Central memory CD8-positive, alpha-beta T cell (primary cell): ENCODE measurements at regions not wholly inside any gene's neighbourhood (a gene's known extent, or its start where the extent isn't known, plus 50 kb on each side); places are given as distances from the start of the nearest gene placed in this dataset.

Experiments
- ATAC-seq: fragments of 150-1000 bp; cut with Tn5 transposase; replicated peaks from 2 replicates; pipeline ENCODE4 v1.10.0; 2022; ENCODE audit warnings: mild to moderate bottlenecking, moderate FRiP score, moderate number of reproducible peaks; ENCODE audit not compliant: poor library complexity, severe bottlenecking; ENCODE audit errors: extremely low read depth
- DNase-seq, 2 donors: peaks; one replicate each; pipeline ENCODE4 v3.0.0; 2021; ENCODE audit warnings: low spot score in 2 of 2
- H3K27ac Mint-ChIP-seq: one replicate; pipeline ENCODE4 v1.8.0; 2022; ENCODE audit warnings: low read depth, mild to moderate bottlenecking, moderate library complexity, mixed read lengths
- H3K27me3 Mint-ChIP-seq: one replicate; pipeline ENCODE4 v1.8.0; 2022; ENCODE audit warnings: mixed read lengths
- H3K36me3 Mint-ChIP-seq: one replicate; pipeline ENCODE4 v1.8.0; 2022; ENCODE audit warnings: mild to moderate bottlenecking, moderate library complexity, mixed read lengths; ENCODE audit not compliant: insufficient read depth
- H3K4me1 Mint-ChIP-seq: one replicate; pipeline ENCODE4 v1.8.0; 2022; ENCODE audit warnings: mixed read lengths
- H3K4me3 Mint-ChIP-seq: one replicate; pipeline ENCODE4 v1.8.0; 2022; ENCODE audit warnings: mild to moderate bottlenecking, moderate library complexity, mixed read lengths
- H3K9me3 Mint-ChIP-seq: one replicate; pipeline ENCODE4 v1.8.0; 2022; ENCODE audit warnings: mixed read lengths

DNA sequence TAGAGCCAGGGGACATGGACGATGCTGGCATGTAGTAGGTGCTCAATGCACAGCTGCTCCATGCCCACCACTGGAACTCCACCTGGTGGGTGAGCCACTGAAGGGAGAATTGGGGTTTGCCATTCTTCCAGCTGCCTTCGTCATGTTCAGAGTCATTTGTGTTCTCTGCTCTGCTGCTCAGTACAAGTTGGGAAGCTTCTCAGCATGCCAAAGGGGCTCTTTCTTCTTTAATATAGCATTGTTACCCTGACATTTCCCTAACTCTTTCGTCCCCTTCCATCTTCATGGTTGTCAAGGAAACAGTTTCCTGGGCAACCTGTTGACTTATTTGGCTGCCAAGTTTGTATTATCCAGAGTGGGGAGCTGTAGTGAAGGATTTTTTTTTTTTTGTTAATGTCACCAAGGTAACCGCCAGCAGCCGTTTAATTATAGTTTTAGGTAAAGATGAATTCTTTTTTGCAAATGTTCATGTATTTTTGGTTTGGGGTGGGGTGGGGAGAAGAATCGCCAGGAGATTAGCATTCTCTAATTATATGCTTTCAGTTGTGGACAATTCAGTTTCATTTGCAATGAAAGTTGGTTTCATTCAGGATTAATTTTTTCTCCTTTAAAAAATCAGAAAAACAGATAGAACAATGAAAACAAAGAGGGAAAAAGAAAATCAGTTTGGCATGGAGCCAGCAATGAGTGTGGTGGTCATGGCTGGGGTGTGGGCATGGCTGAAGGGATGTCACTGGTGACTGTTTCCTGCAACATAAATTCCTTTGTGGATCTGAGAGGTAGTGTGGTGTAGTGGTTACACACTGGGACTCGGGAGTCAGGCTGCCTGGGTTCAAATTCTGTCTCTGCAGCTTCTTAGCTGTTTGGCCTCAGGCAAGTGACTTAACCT, 73.0 kb upstream of the KCNG1 start:
- H3K27ac Mint-ChIP-seq = no peak overlapping the region
- no peak for ATAC-seq
- DNase-seq = no peak
- H3K9me3 Mint-ChIP-seq = no peaks in the 10 kb centered on the region
- H3K4me1 Mint-ChIP-seq = peaks cover 6% of the 10 kb centered on the region
- peaks cover 72% of the 10 kb centered on the region for H3K27me3 Mint-ChIP-seq
- no peak overlapping the region for H3K4me3 Mint-ChIP-seq
- no peaks in the 10 kb centered on the region for H3K36me3 Mint-ChIP-seq

DNA sequence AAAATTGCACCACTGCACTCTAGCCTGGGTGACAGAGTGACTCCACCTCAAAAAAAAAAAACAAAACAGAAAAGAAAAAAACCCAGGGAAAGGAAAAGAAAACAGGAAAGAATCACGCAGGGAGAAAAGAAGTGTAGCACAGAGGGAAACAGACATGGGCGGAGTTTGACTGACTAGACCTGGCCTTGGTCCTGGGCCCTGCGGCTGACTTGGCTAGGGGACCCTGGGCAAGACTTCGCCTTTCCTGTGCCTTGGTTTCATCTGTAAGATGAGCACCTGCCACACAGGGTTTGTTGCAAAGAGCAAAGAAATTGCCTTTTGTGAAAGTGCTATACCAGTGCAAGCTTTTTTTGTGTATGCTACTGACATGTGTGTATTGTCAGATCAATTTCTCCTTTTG, 71.3 kb upstream of the KCNG1 start:
- no peaks in the 10 kb centered on the region for H3K9me3 Mint-ChIP-seq

DNA sequence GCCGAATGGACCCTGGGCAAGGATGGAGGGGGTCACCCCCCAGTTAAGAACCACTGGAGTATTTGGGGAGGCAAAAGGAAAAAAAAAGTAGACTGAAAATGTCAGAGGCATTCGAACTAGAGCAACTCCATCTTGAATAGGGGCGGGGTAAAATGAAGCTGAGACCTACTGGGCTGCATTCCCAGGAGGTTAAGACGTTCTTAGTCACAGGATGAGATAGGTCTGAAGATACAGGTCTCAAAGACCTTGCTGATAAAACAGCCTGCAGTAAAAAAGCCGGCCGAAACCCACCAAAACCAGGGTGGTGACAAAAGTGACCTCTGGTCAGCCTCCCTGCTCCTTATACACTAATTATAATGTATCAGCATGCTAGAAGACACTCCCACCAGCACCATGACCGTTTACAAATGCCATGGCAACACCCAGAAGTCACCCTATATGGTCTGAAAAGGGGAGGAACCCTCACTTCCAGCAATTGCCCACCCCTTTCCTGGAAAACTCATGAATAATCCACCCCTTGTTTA, 70.4 kb upstream of the KCNG1 start:
- peaks cover 84% of the 10 kb centered on the region for H3K27me3 Mint-ChIP-seq
- DNase-seq = no peak

More for the DNA sequence above, 71.3 kb upstream of the KCNG1 start:
- no peak overlapping the region for H3K4me3 Mint-ChIP-seq
- H3K27me3 Mint-ChIP-seq = peaks cover 84% of the 10 kb centered on the region
- peaks cover 6% of the 10 kb centered on the region for H3K4me1 Mint-ChIP-seq
- H3K27ac Mint-ChIP-seq = no peak overlapping the region
- DNase-seq (no peak), ATAC-seq (no peak)
- H3K36me3 Mint-ChIP-seq = no peaks in the 10 kb centered on the region

DNA sequence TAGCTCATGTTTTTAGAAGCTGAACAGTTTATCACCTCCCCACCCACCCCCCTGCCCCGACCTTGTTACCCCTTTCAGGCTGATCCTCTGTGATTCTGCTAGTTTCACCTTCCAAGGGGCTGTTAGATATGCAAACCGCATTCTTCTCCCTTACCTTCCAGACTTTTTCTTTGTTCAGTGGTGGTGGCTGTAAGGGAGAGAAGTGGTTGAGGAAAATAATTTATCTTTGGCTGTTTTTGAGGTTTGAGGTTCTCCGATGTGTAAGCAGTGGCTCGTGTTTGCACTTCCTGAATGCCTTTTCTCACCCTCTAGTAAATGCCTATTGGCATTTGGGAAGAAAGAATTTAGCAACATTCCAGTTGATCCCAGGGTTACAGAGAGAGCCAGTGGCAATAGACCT, 69.4 kb upstream of the KCNG1 start:
- no peak overlapping the region for H3K4me3 Mint-ChIP-seq
- no peaks in the 10 kb centered on the region for H3K9me3 Mint-ChIP-seq
- ATAC-seq (no peak), DNase-seq (no peak)
- H3K27me3 Mint-ChIP-seq = peaks cover 87% of the 10 kb centered on the region
- H3K4me1 Mint-ChIP-seq = peaks cover 6% of the 10 kb centered on the region
- H3K27ac Mint-ChIP-seq = no peak overlapping the region
- H3K36me3 Mint-ChIP-seq = no peaks in the 10 kb centered on the region

More for the DNA sequence above, 70.4 kb upstream of the KCNG1 start:
- ATAC-seq = no peak
- H3K9me3 Mint-ChIP-seq = no peaks in the 10 kb centered on the region
- H3K4me1 Mint-ChIP-seq = peaks cover 6% of the 10 kb centered on the region
- no peaks in the 10 kb centered on the region for H3K36me3 Mint-ChIP-seq
- H3K4me3 Mint-ChIP-seq = no peak overlapping the region
- no peak overlapping the region for H3K27ac Mint-ChIP-seq

DNA sequence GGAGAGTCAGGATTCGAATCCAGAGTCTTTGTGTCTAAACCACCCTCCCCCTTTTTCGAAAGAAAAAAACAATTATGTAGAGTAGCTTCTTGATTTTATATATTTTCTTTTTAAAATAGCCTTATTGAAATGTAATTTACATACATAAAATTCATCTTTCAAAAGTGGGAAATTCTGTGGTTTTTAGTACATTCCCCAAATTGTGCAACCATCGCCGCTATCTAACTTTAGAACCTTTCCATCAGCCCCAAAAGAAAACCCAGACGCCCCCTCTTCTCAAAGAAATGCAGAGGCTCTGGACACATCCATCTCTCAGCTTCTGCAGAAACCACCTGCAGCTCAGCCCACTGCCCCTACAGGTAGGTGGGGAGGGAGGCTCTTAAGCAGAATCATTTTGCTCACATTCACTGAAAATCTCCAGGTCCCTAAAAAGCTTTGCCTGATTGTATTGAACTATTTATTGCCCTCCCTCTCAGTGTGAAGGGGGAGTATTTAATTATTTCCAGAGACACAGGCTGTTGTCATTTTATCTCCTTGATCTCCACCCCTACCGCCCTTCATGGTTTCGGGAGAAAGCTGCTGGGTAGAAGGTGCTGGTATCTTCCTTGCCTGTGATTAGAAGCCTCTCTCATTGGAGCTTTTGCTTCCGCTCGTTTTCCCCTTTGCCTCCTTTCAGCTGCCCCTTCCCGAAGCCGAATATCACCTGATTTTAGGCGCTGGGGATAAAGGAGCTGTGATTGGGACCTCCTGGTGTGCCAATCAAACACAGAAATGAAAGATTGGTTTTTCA, 68.7 kb upstream of the KCNG1 start:
- Mint-ChIP-seq H3K36me3 (no peaks in the 10 kb centered on the region), H3K4me3 (no peak overlapping the region), H3K27me3 (peaks cover 92% of the 10 kb centered on the region), H3K4me1 (peaks cover 6% of the 10 kb centered on the region), H3K9me3 (no peaks in the 10 kb centered on the region), H3K27ac (no peak overlapping the region)
- no peak for DNase-seq
- ATAC-seq = no peak

DNA sequence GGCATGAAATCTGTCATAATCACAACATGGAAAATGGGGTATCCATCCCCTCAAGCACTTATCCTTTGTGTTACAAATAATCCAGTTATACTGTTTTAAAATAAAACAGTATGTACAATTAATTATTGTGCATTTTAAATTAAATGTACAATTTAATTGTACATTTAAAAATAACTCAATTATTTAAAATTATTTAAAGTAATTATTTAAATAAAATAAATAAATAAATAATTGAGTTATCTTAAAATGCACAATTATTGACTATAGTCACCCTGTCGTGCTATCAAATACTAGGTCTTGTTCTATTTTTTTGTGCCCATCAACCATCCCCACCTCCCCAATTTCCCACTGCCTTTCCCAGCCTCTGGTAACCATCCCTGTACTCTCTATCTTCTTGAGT, 66.9 kb upstream of the KCNG1 start:
- Mint-ChIP-seq H3K9me3 (no peaks in the 10 kb centered on the region), H3K4me1 (peaks cover 6% of the 10 kb centered on the region), H3K27ac (no peak overlapping the region), H3K27me3 (peaks cover 85% of the 10 kb centered on the region), H3K36me3 (no peaks in the 10 kb centered on the region), H3K4me3 (no peak overlapping the region)
- no peak for ATAC-seq
- DNase-seq = no peak

DNA sequence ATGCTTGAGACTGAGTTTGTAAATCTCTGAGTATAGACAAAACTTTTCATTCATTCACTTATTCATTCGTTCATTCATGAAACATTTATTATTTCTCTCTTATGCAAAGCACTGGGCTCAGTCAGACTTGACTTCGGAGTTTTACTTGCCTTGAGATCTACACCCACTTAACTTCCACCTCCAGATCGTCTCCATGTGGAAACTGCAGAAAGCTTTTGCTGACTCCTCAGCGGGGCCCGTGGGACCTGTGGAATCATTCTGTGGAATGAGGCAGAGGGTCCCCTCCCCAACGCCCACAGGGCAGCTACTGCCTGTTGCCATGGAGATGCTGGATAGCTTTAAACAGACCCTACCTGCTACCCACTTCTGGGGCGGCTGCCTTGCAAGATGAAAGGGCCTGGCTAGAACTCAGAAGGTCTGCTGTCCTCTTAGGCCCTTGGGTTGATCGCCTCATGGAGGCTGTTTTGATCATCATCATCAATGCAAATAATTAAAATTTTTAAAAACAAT, 66.4 kb upstream of the KCNG1 start:
- Mint-ChIP-seq H3K4me3 (no peak overlapping the region), H3K27me3 (peaks cover 85% of the 10 kb centered on the region), H3K9me3 (no peaks in the 10 kb centered on the region), H3K4me1 (peaks cover 6% of the 10 kb centered on the region), H3K36me3 (no peaks in the 10 kb centered on the region), H3K27ac (no peak overlapping the region)
- DNase-seq (no peak), ATAC-seq (no peak)

DNA sequence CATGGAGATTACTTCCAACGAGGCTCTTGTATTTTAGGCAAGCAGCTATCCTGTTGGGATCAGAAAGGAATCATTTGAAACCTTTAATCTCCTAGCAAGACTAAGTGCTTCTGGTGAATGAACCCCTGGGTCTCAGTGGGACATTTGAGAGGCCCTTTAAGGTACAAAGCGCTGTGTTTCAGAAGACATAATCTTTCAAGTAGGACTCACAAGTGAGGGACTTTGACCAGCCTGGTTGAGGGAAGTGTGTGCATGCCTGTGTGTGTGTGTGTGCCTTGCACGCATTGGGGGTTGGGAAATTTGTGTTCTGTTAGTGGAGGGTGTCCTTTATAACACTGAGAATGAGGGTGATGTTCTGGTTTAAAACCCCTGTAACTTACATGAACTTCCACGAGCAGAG, 64.4 kb upstream of the KCNG1 start:
- peaks cover 85% of the 10 kb centered on the region for H3K27me3 Mint-ChIP-seq

DNA sequence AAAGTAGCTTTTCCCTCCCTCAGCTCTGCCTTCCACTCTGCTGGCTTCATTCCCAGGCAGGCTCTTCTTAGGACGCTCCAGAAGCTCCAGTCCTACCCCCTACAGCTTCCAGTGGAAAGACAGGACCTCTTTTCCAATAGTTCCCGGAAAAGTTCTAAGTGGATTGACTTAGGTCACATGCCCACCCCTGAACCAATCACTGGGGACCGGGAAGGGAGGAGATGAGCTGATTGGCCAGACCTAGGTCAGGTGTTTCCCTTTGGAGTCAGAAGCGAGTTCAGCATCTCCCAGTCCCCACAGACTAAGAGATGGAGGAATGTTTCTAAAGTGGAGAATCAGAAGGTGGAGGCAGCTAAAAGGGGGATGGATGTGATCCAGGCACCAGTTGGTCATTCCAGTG, 62.9 kb upstream of the KCNG1 start:
- no peak for ATAC-seq
- H3K36me3 Mint-ChIP-seq = peaks cover 2% of the 10 kb centered on the region
- H3K4me3 Mint-ChIP-seq = no peak overlapping the region
- no peak for DNase-seq
- no peak overlapping the region for H3K27ac Mint-ChIP-seq
- peaks cover 77% of the 10 kb centered on the region for H3K27me3 Mint-ChIP-seq
- no peaks in the 10 kb centered on the region for H3K9me3 Mint-ChIP-seq
- H3K4me1 Mint-ChIP-seq = no peaks in the 10 kb centered on the region

More for the DNA sequence above, 64.4 kb upstream of the KCNG1 start:
- no peaks in the 10 kb centered on the region for H3K36me3 Mint-ChIP-seq
- H3K9me3 Mint-ChIP-seq = no peaks in the 10 kb centered on the region
- no peak for DNase-seq
- H3K27ac Mint-ChIP-seq = no peak overlapping the region
- ATAC-seq = no peak
- H3K4me1 Mint-ChIP-seq = peaks cover 6% of the 10 kb centered on the region
- H3K4me3 Mint-ChIP-seq = no peak overlapping the region

DNA sequence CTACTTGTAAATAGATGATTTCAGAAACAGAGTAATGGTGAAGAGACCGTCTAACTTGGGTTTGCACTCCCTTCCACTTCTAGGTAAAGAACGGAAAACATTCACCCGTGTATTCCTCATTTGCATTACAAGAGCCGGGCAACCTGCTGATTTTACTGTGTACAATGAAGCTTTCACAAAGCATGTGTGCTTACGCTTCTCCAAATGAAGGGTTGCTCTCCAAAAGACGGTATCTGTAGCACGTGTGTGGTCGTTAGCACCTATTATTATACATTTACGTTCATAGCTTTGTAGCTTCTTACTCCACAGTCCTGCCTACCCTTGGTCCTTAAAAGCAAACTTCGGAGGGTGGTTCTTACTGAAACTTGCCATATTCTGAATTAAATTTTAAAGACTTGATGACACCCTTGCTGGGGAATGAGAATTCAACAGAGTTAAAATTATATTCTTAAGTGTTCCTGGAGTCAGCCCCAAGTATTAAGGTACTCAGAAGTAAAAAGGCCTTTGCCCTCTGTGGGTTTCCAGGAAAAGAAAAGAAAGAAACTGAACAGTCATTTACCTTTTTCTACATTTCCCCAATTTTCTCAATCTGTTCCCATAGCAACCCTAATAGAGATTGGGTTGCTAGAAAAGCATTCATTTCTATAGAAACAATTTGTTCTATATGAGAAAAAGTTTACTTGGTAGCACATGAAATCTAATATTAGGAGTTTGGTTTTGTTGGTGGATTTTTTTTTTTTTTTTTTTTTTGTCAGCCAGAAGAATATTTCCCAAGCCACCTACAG, 61.9 kb upstream of the KCNG1 start:
- Mint-ChIP-seq H3K36me3 (peaks cover 2% of the 10 kb centered on the region), H3K27me3 (peaks cover 73% of the 10 kb centered on the region), H3K4me3 (no peak overlapping the region), H3K4me1 (no peaks in the 10 kb centered on the region), H3K27ac (no peak overlapping the region), H3K9me3 (no peaks in the 10 kb centered on the region)
- no peak for DNase-seq
- no peak for ATAC-seq

DNA sequence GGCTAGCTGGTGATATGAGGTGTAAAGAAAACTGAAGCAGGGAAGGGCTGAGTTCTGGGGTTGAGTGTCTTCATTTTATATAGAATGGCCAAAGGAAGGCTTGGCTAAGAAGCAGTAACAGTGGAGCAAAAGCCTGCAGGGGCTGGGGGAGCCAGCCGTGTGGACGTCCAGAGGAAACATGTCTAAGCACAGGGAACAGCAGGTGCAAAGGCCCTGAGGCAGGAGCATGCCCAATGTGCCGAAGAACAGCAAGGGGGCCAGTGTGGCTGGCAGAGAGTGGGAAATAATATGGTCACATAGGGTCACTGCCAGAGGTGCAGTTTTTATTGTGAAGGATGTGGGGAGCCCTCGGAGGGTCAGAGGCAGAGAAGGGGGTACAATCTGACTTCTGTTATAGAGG, 60.5 kb upstream of the KCNG1 start:
- no peak for DNase-seq
- Mint-ChIP-seq H3K4me3 (no peak overlapping the region), H3K4me1 (no peaks in the 10 kb centered on the region), H3K36me3 (peaks cover 2% of the 10 kb centered on the region), H3K27me3 (peaks cover 72% of the 10 kb centered on the region), H3K27ac (no peak overlapping the region), H3K9me3 (no peaks in the 10 kb centered on the region)
- ATAC-seq = no peak

DNA sequence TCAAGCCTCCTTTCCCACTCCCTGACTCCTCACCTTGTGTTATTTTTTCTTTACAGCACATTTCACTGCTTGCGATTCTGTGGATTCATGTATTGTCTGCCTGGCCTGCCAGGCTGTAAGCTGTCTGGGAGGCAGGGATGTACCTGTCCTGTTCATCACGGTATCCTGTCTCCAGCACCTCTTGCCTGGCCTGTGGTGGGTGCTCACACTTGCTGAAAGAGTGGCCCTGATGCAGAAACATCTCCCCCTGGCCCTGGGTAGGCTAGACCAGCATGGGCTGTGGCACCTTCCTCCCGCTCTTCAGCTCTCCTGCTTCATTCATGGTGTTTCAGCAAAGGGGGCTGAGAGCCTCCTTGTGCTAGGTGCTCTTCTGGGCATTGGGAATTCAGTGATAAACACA, 60.1 kb upstream of the KCNG1 start:
- peaks cover 2% of the 10 kb centered on the region for H3K36me3 Mint-ChIP-seq
- DNase-seq (no peak), ATAC-seq (no peak)
- no peak overlapping the region for H3K27ac Mint-ChIP-seq
- peaks cover 75% of the 10 kb centered on the region for H3K27me3 Mint-ChIP-seq
- no peak overlapping the region for H3K4me3 Mint-ChIP-seq
- no peaks in the 10 kb centered on the region for H3K4me1 Mint-ChIP-seq
- no peaks in the 10 kb centered on the region for H3K9me3 Mint-ChIP-seq
